PC-3 (cell line): ENCODE measurements at regions not wholly inside any gene's neighbourhood (a gene's known extent, or its start where the extent isn't known, plus 50 kb on each side); places are given as distances from the start of the nearest gene placed in this dataset.

ENCODE experiments used
- CTCF ChIP-seq: fragments of 300-600 bp; sonication (generic); conservative IDR thresholded peaks from 2 replicates; pipeline ENCODE4 v1.5.1; 2017; ENCODE audit warnings: antibody characterized with exemption, low read depth, mild to moderate bottlenecking, low read length
- EZH2 ChIP-seq: fragments of 300-600 bp; sonication (generic); IDR thresholded peaks from one replicate; pipeline ENCODE4 v1.6.1; 2017; ENCODE audit warnings: antibody characterized with exemption, mild to moderate bottlenecking, low read length; ENCODE audit not compliant: unreplicated experiment

- TF ChIP-seq EZH2 (no peak), CTCF (no peak)
These were observed 757.3 kb downstream of the DOK5 start for GRCh38 chr20:55232647-55233046.
